ENCODE measurements at regions not wholly inside any gene's neighbourhood (a gene's known extent, or its start where the extent isn't known, plus 50 kb on each side); places are given as distances from the start of the nearest gene placed in this dataset.
"Not testable (repeated sequence)": the region's sequence is repeated elsewhere in the genome, so short reads cannot be mapped to it uniquely, and the experiment has no call there.

- no peak for DNase-seq (ENCODE audit: low spot score)
- ATAC-seq, result no peak
Measured at GRCh38 chr4:13922873-13923645, 295.5 kb upstream of the BOD1L1 start.

- not testable (repeated sequence) for ATAC-seq; DNase-seq (ENCODE audit: low spot score)
Measured at GRCh38 chr4:13924900-13925299, 297.4 kb upstream of the BOD1L1 start.

GRCh38 chr4:13928214-13928613, 300.7 kb upstream of the BOD1L1 start:
- ATAC-seq (no peak), DNase-seq (ENCODE audit: low spot score) (no peak)

- DNase-seq (ENCODE audit: low spot score) (no peak), ATAC-seq (no peak)
Measured at GRCh38 chr4:13930155-13930554, 302.6 kb upstream of the BOD1L1 start.

GRCh38 chr4:13933191-13933590, 305.7 kb upstream of the BOD1L1 start:
- no peak for DNase-seq (ENCODE audit: low spot score)
- no peak for ATAC-seq

- ATAC-seq (peak; percentile 29), DNase-seq (ENCODE audit: low spot score) (no peak)
Measured at GRCh38 chr4:13938299-13938698, 310.8 kb upstream of the BOD1L1 start.

GRCh38 chr4:13940921-13941320, 313.4 kb upstream of the BOD1L1 start:
- no peak for DNase-seq (ENCODE audit: low spot score)
- no peak for ATAC-seq

GRCh38 chr4:13942977-13943376, 315.5 kb upstream of the BOD1L1 start:
- DNase-seq (ENCODE audit: low spot score) (no peak), ATAC-seq (no peak)

- peak; percentile 56 for DNase-seq (ENCODE audit: low spot score)
- peak; percentile 91 for ATAC-seq
Measured at GRCh38 chr4:13944095-13944511, 316.6 kb upstream of the BOD1L1 start.

- DNase-seq (ENCODE audit: low spot score), result no peak
- no peak for ATAC-seq
Measured at GRCh38 chr4:13947921-13948320, 320.4 kb upstream of the BOD1L1 start.

- ATAC-seq (no peak), DNase-seq (ENCODE audit: low spot score) (no peak)
Measured at GRCh38 chr4:13950491-13950890, 323.0 kb upstream of the BOD1L1 start.

GRCh38 chr4:13953083-13953482, 325.6 kb upstream of the BOD1L1 start:
- DNase-seq (ENCODE audit: low spot score), result no peak
- peak; percentile 46 for ATAC-seq

GRCh38 chr4:13955551-13955950, 328.0 kb upstream of the BOD1L1 start:
- ATAC-seq, result no peak
- no peak for DNase-seq (ENCODE audit: low spot score)

GRCh38 chr4:13956947-13957346, 329.4 kb upstream of the BOD1L1 start:
- no peak for ATAC-seq
- DNase-seq (ENCODE audit: low spot score), result no peak

GRCh38 chr4:13957871-13958270, 330.3 kb upstream of the BOD1L1 start:
- no peak for DNase-seq (ENCODE audit: low spot score)
- ATAC-seq, result no peak

GRCh38 chr4:13963601-13964000, 336.1 kb upstream of the BOD1L1 start:
- DNase-seq (ENCODE audit: low spot score) (no peak), ATAC-seq (no peak)

GRCh38 chr4:13966231-13967195, 339.0 kb upstream of the BOD1L1 start:
- peak; percentile 16 for ATAC-seq
- no peak for DNase-seq (ENCODE audit: low spot score)

- DNase-seq (ENCODE audit: low spot score) (no peak), ATAC-seq (peak; percentile 39)
Measured at GRCh38 chr4:13968723-13969122, 341.2 kb upstream of the BOD1L1 start.

GRCh38 chr4:13970349-13970748, 342.8 kb upstream of the BOD1L1 start:
- ATAC-seq (no peak), DNase-seq (ENCODE audit: low spot score) (no peak)

- ATAC-seq (no peak), DNase-seq (ENCODE audit: low spot score) (no peak)
Measured at GRCh38 chr4:13977746-13978145, 350.2 kb upstream of the BOD1L1 start.

GRCh38 chr4:13980317-13981310, 353.1 kb upstream of the BOD1L1 start:
- no peak for ATAC-seq
- DNase-seq (ENCODE audit: low spot score), result no peak
